Putamen (tissue), 1 donor: ENCODE measurements at regions not wholly inside any gene's neighbourhood (a gene's known extent, or its start where the extent isn't known, plus 50 kb on each side); places are given as distances from the start of the nearest gene placed in this dataset.

Experiments
- DNase-seq: peaks from one replicate; pipeline ENCODE4 v3.0.0-alpha.2; 2016; ENCODE audit warnings: low spot score

DNA sequence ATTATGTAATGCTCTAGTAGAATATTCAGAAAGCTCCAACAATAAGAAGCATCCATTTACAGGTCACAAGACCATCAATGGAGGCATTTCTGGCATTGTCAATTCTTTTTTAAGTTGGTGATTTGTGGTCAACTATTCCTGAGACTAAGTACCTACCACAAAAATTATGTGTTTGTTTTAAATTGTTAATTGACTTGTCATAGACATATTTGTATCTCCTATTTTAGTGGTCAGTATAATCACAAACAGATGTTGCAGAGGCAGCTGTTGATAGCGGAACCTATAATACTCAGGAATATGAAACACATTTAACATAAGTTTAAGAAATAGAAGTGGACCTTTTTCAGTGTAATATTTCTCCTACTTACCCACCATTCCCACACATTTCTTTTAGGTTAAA lies 430.1 kb downstream of the CCDC85A start:
- DNase-seq = no peak

DNA sequence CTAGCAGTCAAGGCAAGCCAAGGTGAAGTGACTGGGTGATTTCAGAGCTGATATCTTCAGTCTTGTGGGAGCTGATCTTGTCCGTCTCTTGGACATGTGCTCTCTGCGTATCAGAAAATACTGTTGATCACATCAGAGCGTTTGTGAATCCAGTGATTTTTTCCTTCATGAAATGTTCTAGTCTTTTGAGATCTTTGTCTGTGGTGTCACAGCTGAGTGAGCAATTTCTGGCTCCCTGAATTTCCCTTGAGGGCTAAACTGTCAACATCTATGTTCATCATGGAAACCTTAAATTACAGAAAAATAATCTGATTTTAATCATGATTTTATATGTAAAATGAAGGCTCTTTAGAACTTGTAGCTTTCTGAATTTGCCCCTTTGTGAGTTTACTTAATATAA lies 432.0 kb downstream of the CCDC85A start:
- DNase-seq = no peak

DNA sequence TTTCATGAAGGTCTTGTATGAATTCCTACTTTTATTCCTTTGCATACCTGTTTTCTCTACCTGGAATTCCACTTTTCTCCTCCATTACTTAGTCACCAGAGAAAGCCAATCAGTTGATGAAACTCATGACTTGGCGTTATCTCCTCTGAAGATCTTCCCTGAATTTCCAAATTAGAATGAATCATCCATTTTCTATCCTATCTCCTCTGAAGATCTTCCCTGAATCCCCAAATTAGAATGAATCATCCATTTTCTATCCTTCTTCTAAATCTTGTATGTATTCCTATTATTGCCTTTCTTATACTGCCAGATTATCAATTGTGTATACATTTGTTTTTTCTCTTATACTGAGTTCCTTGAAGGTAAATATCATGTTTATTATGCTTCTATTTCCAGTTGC lies 440.4 kb downstream of the CCDC85A start:
- DNase-seq = no peak

DNA sequence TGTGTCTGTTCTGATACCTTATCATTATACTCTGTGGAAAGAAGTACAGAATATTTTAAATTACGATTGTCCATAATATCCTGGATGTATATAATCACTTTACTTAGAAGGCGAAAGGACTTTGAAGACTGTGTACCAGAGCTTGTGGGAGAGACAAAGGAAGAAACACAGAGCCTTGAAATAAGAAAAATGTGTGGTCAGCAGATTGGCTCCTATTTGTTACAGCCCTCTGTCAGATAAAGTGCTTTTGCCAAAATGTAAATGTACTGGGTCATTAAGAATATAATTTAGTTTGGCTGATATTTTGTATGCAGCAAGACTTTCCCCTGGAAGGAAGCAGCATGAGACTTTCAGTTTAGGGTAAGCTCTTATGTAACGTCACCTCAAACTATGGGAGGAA lies 443.1 kb downstream of the CCDC85A start:
- no peak for DNase-seq

DNA sequence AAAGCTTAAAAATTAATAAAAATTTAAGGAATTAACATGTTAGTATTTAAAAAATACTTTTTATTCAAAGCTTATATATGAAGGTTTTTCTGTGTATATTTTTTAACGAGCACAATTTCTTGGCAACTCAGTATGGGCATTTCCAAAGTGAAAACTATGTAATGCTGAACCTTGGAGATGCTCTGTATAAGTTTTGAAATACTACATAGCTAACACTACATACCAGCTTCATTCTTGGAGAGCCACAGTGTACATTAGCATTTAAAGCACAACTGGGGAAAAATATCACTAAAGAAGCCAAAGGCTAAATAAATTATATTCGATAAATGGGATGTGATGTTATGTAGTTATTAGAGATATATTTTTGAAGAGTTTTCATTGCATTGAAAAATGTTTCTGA lies 446.5 kb downstream of the CCDC85A start:
- DNase-seq = no peak

DNA sequence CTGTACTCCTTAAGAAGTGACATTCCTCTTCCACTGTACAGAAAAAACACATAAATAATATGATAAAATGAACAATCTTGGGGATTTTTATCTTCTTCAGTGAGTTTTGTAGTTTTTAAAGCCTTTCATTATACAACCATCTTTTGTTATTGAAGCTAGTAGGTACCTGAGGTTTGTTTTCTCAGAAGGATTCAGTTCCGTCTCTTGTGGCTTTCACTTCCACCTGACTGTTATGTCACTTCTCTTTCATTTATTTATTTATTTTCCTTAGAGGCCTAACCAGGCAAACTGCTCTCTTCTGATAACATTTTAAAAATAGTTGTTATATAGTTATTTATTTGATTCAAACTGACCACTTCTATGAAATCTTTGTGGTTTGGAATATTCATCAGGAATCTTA lies 464.2 kb downstream of the CCDC85A start:
- DNase-seq = no peak

GRCh38 chr2:56648802-56649201 lies 465.0 kb downstream of the CCDC85A start:
- DNase-seq = no peak

DNA sequence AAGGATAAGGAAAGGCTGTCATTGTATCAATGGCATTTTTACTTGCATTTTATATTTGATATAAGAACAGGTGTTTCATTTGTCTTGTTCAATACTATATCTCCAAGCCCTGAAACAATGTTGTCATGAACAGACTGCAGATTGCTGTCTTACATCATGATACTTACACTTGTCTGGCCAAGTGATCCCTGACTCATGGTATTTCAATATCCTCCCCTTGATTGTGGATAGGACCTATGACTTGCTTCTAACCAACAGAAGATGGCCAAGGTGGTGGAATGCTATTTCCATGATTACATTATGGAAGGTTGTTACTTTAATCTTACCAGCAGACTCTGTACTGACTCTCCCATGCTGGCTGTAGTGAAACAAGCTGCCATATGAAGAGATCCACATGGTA lies 471.1 kb downstream of the CCDC85A start:
- DNase-seq = no peak

- no peak for DNase-seq
Observed at GRCh38 chr2:56656826-56657225, 473.0 kb downstream of the CCDC85A start.

GRCh38 chr2:56666777-56667176 lies 483.0 kb downstream of the CCDC85A start:
- no peak for DNase-seq

DNA sequence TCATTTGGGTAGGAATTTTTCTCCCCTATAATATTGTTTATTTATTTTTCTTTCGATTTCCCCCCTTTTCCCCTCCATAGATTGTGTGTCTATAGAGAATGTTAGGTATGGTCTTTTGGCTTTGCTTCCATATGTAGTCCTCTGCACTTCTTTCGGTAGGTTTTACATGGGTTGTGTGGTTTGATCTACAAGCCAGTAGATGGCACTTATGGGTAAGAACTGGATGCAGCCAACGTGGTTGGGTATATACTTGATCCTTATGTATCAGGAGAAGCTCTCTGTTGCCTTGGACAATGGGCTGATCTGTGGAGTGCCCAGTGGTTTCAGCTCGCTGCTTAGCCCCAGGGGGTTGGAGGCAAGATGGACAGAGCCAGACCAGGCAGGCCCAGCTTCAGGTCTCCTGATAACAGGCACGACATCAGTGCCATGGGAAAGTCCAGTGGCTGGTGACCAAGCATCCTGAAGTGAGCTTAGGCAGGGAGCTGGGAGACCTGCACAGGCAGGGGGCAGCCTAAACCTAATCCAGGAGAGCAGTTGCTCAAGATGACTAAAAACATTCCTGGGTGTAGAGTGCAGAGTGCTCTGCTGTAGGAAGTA lies 488.3 kb downstream of the CCDC85A start:
- DNase-seq = no peak

DNA sequence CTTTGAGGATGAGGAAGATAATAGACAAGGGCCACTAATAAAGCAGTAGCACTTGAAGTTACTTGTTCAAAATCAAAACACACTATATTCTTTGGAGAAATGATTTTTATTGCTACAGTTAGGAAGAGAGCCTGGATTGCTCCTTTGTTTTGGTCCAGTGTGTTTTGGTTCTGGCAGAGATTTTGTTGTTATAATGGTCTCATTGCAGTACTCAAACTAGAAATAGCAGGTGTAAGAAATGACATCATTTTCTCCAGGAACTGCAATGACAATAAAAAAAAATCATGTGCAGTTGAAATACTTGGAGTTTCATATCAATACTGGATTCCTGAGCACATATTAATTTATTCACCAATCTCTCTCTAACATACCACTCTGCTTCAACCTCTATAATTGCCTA lies 490.3 kb downstream of the CCDC85A start:
- no peak for DNase-seq

GRCh38 chr2:56676966-56677365 lies 493.2 kb downstream of the CCDC85A start:
- DNase-seq = no peak

- DNase-seq = peak; percentile 1
Observed at GRCh38 chr2:56680971-56681631, 497.3 kb downstream of the CCDC85A start.

DNA sequence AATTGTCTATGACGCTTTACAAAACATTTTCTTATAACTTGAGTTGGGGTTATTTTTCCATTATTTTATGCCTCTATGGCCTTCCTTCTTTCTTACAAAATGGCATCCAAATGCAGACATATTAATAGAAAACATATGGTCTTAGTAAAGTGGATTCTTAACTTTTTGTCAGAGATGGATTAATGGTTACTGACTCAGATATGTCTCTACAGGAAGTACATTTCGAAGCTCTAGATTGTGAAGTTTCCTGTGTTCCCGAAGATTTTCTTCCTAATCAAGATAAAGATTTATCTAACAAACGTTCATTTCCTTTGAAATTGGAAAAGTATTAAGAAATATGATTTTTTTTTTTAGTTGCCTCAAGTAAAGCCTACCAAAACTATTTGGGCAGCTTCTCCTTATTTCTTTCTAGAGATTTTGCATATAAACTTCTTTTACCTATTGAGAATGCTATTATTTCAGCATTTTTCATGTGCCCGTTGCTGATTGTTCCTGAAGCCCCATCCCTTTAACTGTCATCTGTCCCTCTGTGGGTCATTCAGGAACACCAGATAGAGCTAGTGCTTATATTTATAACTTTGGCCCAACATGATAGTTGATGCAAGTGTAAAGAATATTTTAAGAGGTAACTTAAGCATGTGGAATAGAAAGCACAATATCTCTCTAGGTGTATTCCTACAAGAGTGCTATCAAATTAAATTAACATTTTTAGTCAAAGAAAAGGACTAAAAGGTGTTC lies 498.0 kb downstream of the CCDC85A start:
- DNase-seq = no peak

GRCh38 chr2:56682397-56682760 lies 498.6 kb downstream of the CCDC85A start:
- no peak for DNase-seq

- DNase-seq = no peak
Observed at GRCh38 chr2:56684327-56684726, 500.5 kb downstream of the CCDC85A start.

DNA sequence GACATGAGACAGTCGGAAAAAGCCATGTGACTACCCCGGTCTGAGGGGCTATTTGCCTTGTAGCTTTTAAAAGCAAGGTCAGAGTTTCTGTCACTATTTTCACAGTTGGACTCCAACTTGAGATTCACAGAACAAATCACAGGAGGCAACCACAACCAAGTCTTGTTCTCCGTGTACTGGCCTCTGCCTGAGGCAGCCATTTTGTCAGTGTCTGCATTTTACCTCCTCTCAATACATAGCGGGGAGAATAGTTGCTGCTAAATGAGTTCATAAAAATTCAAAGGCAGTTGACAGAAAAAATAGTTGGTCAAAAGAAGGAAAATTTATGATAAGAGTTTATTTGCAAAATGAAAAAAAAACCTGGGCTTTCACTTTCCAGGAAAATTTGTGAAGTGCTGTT lies 501.4 kb downstream of the CCDC85A start:
- no peak for DNase-seq

- DNase-seq = no peak
Observed at GRCh38 chr2:56687169-56687568, 503.4 kb downstream of the CCDC85A start.

- no peak for DNase-seq
Observed at GRCh38 chr2:56688661-56689060, 504.9 kb downstream of the CCDC85A start.

- no peak for DNase-seq
Observed at GRCh38 chr2:56693501-56693900, 509.7 kb downstream of the CCDC85A start.

- no peak for DNase-seq
Observed at GRCh38 chr2:56703001-56703400, 519.2 kb downstream of the CCDC85A start.

GRCh38 chr2:56705713-56706112 lies 521.9 kb downstream of the CCDC85A start:
- no peak for DNase-seq

DNA sequence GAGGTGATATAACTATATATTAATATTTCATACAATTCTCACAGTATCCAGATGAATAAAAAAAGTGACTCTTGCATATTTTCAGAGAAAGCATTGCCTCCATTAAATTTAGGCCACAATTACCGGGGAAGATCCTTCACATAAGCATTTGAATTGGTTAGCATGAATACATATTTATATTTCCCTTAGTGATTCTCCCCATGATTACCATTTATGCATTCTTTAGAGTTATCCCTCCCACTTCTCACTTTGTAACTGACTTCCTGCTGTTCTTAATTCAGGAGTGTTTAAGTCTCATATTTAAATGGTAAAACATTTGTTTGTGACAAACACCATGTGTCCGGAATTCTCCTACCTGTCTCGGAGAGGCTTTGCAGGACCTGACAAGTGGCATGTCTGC lies 523.4 kb downstream of the CCDC85A start:
- DNase-seq = no peak
